Astrocyte (in vitro differentiated cells and primary cell): ENCODE measurements at regions not wholly inside any gene's neighbourhood (a gene's known extent, or its start where the extent isn't known, plus 50 kb on each side); places are given as distances from the start of the nearest gene placed in this dataset.

Experiments used
- DNase-seq: peaks from one replicate; pipeline ENCODE4 v3.0.0-alpha.2; 2010; ENCODE audit warnings: low read depth
- FAIRE-seq: peaks from 2 replicates; lab custom pipeline; 2011; peaks lifted over from hg19 to GRCh38; lab: Jason Lieb, UNC
- H2AFZ ChIP-seq: 2 replicates; pipeline ENCODE4 v1.6.0; 2012; ENCODE audit warnings: low read depth, low read length, inconsistent platforms
- H3K27ac ChIP-seq: 2 replicates; pipeline ENCODE4 v1.5.1; 2011; ENCODE audit warnings: low read depth, low read length, inconsistent platforms
- H3K27me3 ChIP-seq: 2 replicates; pipeline ENCODE4 v1.6.0; 2011; ENCODE audit warnings: low read length, inconsistent platforms; ENCODE audit not compliant: insufficient read depth
- H3K36me3 ChIP-seq: 2 replicates; pipeline ENCODE4 v1.5.1; 2011; ENCODE audit warnings: low read length, inconsistent platforms; ENCODE audit not compliant: insufficient read depth
- H3K4me1 ChIP-seq: 2 replicates; pipeline ENCODE4 v1.5.1; 2011; ENCODE audit warnings: low read length, inconsistent platforms; ENCODE audit not compliant: insufficient read depth
- H3K4me2 ChIP-seq: 2 replicates; pipeline ENCODE4 v1.6.0; 2012; ENCODE audit warnings: low read length, inconsistent platforms
- H3K4me3 ChIP-seq: 2 replicates; pipeline ENCODE4 v1.5.1; 2011; ENCODE audit warnings: low read depth, mild to moderate bottlenecking, low read length, inconsistent platforms; ENCODE audit not compliant: insufficient read depth
- H3K79me2 ChIP-seq: 2 replicates; pipeline ENCODE4 v1.6.0; 2012; ENCODE audit warnings: mild to moderate bottlenecking, low read length, inconsistent platforms; ENCODE audit not compliant: insufficient read depth
- H3K9ac ChIP-seq: 2 replicates; pipeline ENCODE4 v1.6.0; 2012; ENCODE audit warnings: mild to moderate bottlenecking, low read length, inconsistent platforms
- H3K9me3 ChIP-seq: 2 replicates; pipeline ENCODE4 v1.5.1; 2012; ENCODE audit warnings: low read depth, mild to moderate bottlenecking, low read length, inconsistent platforms; ENCODE audit not compliant: insufficient read depth
- H4K20me1 ChIP-seq: 2 replicates; pipeline ENCODE4 v1.6.0; 2012; ENCODE audit warnings: low read length, inconsistent platforms; ENCODE audit not compliant: insufficient read depth
- H3K27ac Mint-ChIP-seq: one replicate; pipeline ENCODE4 v1.8.0; 2021; ENCODE audit warnings: mild to moderate bottlenecking, mixed read lengths; ENCODE audit not compliant: unreplicated experiment
- H3K27me3 Mint-ChIP-seq: one replicate; pipeline ENCODE4 v1.8.0; 2021; ENCODE audit warnings: low read depth, mixed read lengths; ENCODE audit not compliant: unreplicated experiment
- H3K36me3 Mint-ChIP-seq: one replicate; pipeline ENCODE4 v1.8.0; 2021; ENCODE audit warnings: low read depth, mixed read lengths; ENCODE audit not compliant: unreplicated experiment
- H3K4me1 Mint-ChIP-seq: one replicate; pipeline ENCODE4 v1.8.0; 2021; ENCODE audit warnings: low read depth, mixed read lengths; ENCODE audit not compliant: unreplicated experiment
- H3K4me3 Mint-ChIP-seq: one replicate; pipeline ENCODE4 v1.8.0; 2021; ENCODE audit warnings: mild to moderate bottlenecking, moderate library complexity, mixed read lengths; ENCODE audit not compliant: unreplicated experiment
- H3K9me3 Mint-ChIP-seq: one replicate; pipeline ENCODE4 v1.8.0; 2021; ENCODE audit warnings: mild to moderate bottlenecking, mixed read lengths; ENCODE audit not compliant: unreplicated experiment
- CTCF ChIP-seq: IDR thresholded peaks from 2 replicates; pipeline ENCODE4 v1.5.1; 2011; ENCODE audit warnings: low read depth, mild to moderate bottlenecking, inconsistent platforms, low read length, moderate library complexity; ENCODE audit not compliant: insufficient read depth
- EZH2 ChIP-seq: IDR thresholded peaks from 2 replicates; pipeline ENCODE4 v1.6.1; 2012; ENCODE audit warnings: mild to moderate bottlenecking, low read length, inconsistent platforms; ENCODE audit not compliant: insufficient read depth

- Mint-ChIP-seq H3K27me3 (peaks cover 4% of the 10 kb centered on the region), H3K9me3 (no peaks in the 10 kb centered on the region), H3K4me1 (peaks cover 6% of the 10 kb centered on the region), H3K36me3 (no peaks in the 10 kb centered on the region), H3K27ac (no peak overlapping the region), H3K4me3 (no peak overlapping the region)
- H2AFZ ChIP-seq: no peak overlapping the region
- peaks cover 10% of the 10 kb centered on the region for H3K4me1 ChIP-seq
- no peak for FAIRE-seq
- H3K4me2 ChIP-seq: no peak overlapping the region
- no peak for DNase-seq
- H3K79me2 ChIP-seq: no peaks in the 10 kb centered on the region
- no peak overlapping the region for H3K4me3 ChIP-seq
- no peaks in the 10 kb centered on the region for H3K27me3 ChIP-seq
- TF ChIP-seq EZH2: no peak
- TF ChIP-seq CTCF: no peak
- H3K9ac ChIP-seq: no peak overlapping the region
- no peaks in the 10 kb centered on the region for H3K9me3 ChIP-seq
- H4K20me1 ChIP-seq: no peaks in the 10 kb centered on the region
- H3K36me3 ChIP-seq: no peaks in the 10 kb centered on the region
- no peak overlapping the region for H3K27ac ChIP-seq
Observed at GRCh38 chr5:173835661-173836060, 52.5 kb upstream of the CPEB4 start.

GRCh38 chr5:173837654-173838053 is 50.5 kb upstream of the CPEB4 start:
- H3K36me3 Mint-ChIP-seq: no peaks in the 10 kb centered on the region
- H3K27me3 ChIP-seq: no peaks in the 10 kb centered on the region
- H3K4me3 ChIP-seq: no peak overlapping the region
- no peaks in the 10 kb centered on the region for H3K36me3 ChIP-seq
- no peak for TF ChIP-seq EZH2
- no peak for TF ChIP-seq CTCF
- peaks cover 4% of the 10 kb centered on the region for H3K27me3 Mint-ChIP-seq
- no peak overlapping the region for H2AFZ ChIP-seq
- FAIRE-seq (no peak), DNase-seq (no peak)
- no peak overlapping the region for H3K9ac ChIP-seq
- no peak overlapping the region for H3K27ac ChIP-seq
- no peaks in the 10 kb centered on the region for H3K79me2 ChIP-seq
- no peaks in the 10 kb centered on the region for H4K20me1 ChIP-seq
- no peaks in the 10 kb centered on the region for H3K9me3 Mint-ChIP-seq
- peaks cover 6% of the 10 kb centered on the region for H3K4me1 Mint-ChIP-seq
- H3K27ac Mint-ChIP-seq: no peak overlapping the region
- H3K4me1 ChIP-seq: peaks cover 10% of the 10 kb centered on the region
- no peaks in the 10 kb centered on the region for H3K9me3 ChIP-seq
- no peak overlapping the region for H3K4me3 Mint-ChIP-seq
- H3K4me2 ChIP-seq: no peak overlapping the region
